ENCODE measurements at regions not wholly inside any gene's neighbourhood (a gene's known extent, or its start where the extent isn't known, plus 50 kb on each side); places are given as distances from the start of the nearest gene placed in this dataset.

GRCh38 chr12:114759635-114760034 is 75.7 kb upstream of the TBX3 start:
- H3K14ac ChIP-seq (ENCODE audit: insufficient read length) = no peak overlapping the region
- no peak overlapping the region for H3K9ac ChIP-seq (replicated peaks in 1 of 4; ENCODE audit: extremely low read depth in 1 of 4, low read depth in 3 of 4, low read length in 3 of 4)
- no peak overlapping the region for H2BK5ac ChIP-seq (ENCODE audit: low read depth, low read length)
- H2BK120ac ChIP-seq (replicated peaks; ENCODE audit: low read depth, low read length) = no peak overlapping the region
- no peak overlapping the region for H2BK20ac ChIP-seq (ENCODE audit: low read length)
- no peak overlapping the region for H4K91ac ChIP-seq (replicated peaks; ENCODE audit: insufficient read length, low read length)
- H4K8ac ChIP-seq (ENCODE audit: extremely low read depth, insufficient read depth, low read length) = no peak overlapping the region
- POLR2A ChIA-PET (ENCODE audit: partially characterized antibody) = no interaction called here
- no peak overlapping the region for H3K23ac ChIP-seq (ENCODE audit: insufficient read length)
- 95% methylated on average over 11 of the region's 11 CpGs; no CpG with 5 or more reads in 1 of the 2 experiments for WGBS, 2 experiments (ENCODE audit: extremely low coverage in 1 of 2, insufficient coverage in 1 of 2, insufficient read length in 1 of 2, insufficient replicate concordance in 2 of 2, low coverage in 1 of 2, low lambda C conversion rate in 2 of 2, missing lambda C conversion rate in 1 of 2)
- H3K4me2 ChIP-seq (ENCODE audit: insufficient read depth in 1 of 2, low read depth in 2 of 2, low read length in 2 of 2) = no peak overlapping the region
- H3K56ac ChIP-seq (replicated peaks; ENCODE audit: insufficient read length, low read depth, low read length) = no peak overlapping the region
- H2AFZ ChIP-seq (ENCODE audit: low read length) = no peak overlapping the region
- no peaks in the 10 kb centered on the region for H3K27me3 ChIP-seq (replicated peaks in 1 of 4; ENCODE audit: control insufficient read depth in 3 of 4, extremely low read depth in 1 of 4, insufficient read depth in 3 of 4, low read length in 3 of 4)
- peaks cover 0 to 4% (median 0%) of the 10 kb centered on the region in 4 experiments; a peak in 1 of 7 replicates for H3K4me1 ChIP-seq (replicated peaks in 1 of 4; ENCODE audit: control insufficient read depth in 3 of 4, insufficient read depth in 4 of 4, low read length in 3 of 4)
- no peak overlapping the region for H2AK5ac ChIP-seq (ENCODE audit: low read depth, low read length)
- H3K18ac ChIP-seq (ENCODE audit: extremely low read depth, low read length) = no peak overlapping the region
- no peaks in the 10 kb centered on the region for H3K79me1 ChIP-seq (ENCODE audit: low read depth, low read length)
- no peak overlapping the region for H3K27ac ChIP-seq (ENCODE audit: low read depth, low read length)
- no peaks in the 10 kb centered on the region for H3K36me3 ChIP-seq (ENCODE audit: control insufficient read depth in 2 of 4, insufficient read depth in 4 of 4, low read length in 3 of 4)
- H2BK12ac ChIP-seq (ENCODE audit: low read depth, low read length) = no peak overlapping the region
- DNase-seq (ENCODE audit: low read depth in 1 of 2, low spot score in 2 of 2) (no peak), FAIRE-seq (no peak)
- CTCF ChIA-PET (ENCODE audit: partially characterized antibody) = interaction anchor here (0.9 to 1.1 kb wide), 2 partner anchors 10 to 39 kb away, joined by 3 read pairs; no protein-coding TSS in a partner anchor
- no peak overlapping the region for H3K4ac ChIP-seq (replicated peaks; ENCODE audit: insufficient read length, low read depth, low read length)
- H3K4me3 ChIP-seq (ENCODE audit: extremely low read depth in 1 of 4, insufficient read depth in 2 of 4, low read depth in 3 of 4, low read length in 4 of 4) = no peak overlapping the region
- no peaks in the 10 kb centered on the region for H3K79me2 ChIP-seq (ENCODE audit: control insufficient read depth in 1 of 2, insufficient read depth in 2 of 2, low read length in 2 of 2)
- H4K5ac ChIP-seq (ENCODE audit: insufficient read length, low read depth, low read length) = no peak overlapping the region
- H3K23me2 ChIP-seq (ENCODE audit: low read depth, low read length) = no peaks in the 10 kb centered on the region
- H4K20me1 ChIP-seq (replicated peaks in 1 of 2; ENCODE audit: control insufficient read depth in 1 of 2, insufficient read depth in 2 of 2, low read length in 2 of 2) = no peaks in the 10 kb centered on the region
- H2BK15ac ChIP-seq (ENCODE audit: low read length) = no peak overlapping the region
- no peaks in the 10 kb centered on the region for H3K9me3 ChIP-seq (ENCODE audit: insufficient read depth in 2 of 2, low read depth in 1 of 2, low read length in 1 of 2)
- TF ChIP-seq KDM1A (IDR thresholded peaks at IDR 0.05; ENCODE audit: borderline replicate concordance, low read length) (no peak), GTF2F1 (IDR thresholded peaks at IDR 0.05; ENCODE audit: borderline replicate concordance, low read depth, low read length) (no peak), ZNF274 (IDR thresholded peaks at IDR 0.05; ENCODE audit: borderline replicate concordance, extremely low read depth, low read length) (no peak)

Measured in H1 (cell line).